Activated CD8-positive, alpha-beta memory T cell treated with anti-CD3 and anti-CD28 coated beads for 36 hours (primary cell): ENCODE measurements at regions not wholly inside any gene's neighbourhood (a gene's known extent, or its start where the extent isn't known, plus 50 kb on each side); places are given as distances from the start of the nearest gene placed in this dataset.
"Not testable (repeated sequence)": the region's sequence is repeated elsewhere in the genome, so short reads cannot be mapped to it uniquely, and the experiment has no call there.

Experiments
- CTCF ChIA-PET: fragments of 350-600 bp; sonication (Branson Sonifier 250); formaldehyde crosslinking; loops from one replicate; lab custom pipeline; 2021; ENCODE audit warnings: antibody characterized with exemption; lab: Charles Lee
- POLR2A ChIA-PET: fragments of 350-600 bp; sonication (Branson Sonifier 250); formaldehyde crosslinking; loops from one replicate; lab custom pipeline; 2021; ENCODE audit warnings: antibody characterized with exemption; lab: Charles Lee

DNA sequence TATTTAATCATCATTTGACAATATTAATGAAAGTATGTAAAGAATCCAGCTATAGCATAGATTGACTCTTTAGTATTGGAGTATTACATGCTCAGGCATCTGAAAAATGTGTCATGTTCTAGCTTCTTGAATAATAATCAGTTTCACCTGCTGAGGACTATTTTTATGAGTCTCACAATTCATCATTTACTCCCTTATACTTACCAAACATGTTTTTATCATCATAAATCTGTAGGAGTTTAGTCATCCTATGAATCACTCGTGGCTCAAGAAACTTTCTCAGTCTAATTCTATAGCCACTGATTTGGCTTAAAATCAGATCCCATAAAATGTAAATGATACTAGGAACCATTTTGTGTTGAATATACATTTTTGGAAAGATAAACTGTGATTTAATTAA is 1616.1 kb downstream of the C4orf33 start:
- ChIA-PET CTCF (no interaction called here), POLR2A (no interaction called here)

DNA sequence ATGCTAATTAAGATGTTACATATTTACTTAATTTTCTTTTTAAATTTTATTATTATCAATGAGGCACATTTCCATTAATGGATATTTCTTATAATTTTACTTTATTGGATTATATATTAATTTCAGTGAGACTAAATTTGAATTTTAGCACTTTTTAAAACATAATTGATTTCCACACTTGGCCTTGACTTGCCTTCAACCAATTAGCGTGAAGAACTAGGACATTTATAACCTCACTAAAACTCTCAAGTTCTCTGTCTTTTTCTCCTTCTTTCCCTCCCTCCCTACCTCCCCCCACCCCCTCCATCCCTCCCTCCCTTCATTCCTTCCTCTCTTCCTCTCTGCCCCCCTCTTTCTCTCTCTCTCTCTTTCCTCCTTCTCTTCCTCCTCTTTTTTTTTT is 1618.1 kb downstream of the C4orf33 start:
- ChIA-PET POLR2A (no interaction called here), CTCF (no interaction called here)

DNA sequence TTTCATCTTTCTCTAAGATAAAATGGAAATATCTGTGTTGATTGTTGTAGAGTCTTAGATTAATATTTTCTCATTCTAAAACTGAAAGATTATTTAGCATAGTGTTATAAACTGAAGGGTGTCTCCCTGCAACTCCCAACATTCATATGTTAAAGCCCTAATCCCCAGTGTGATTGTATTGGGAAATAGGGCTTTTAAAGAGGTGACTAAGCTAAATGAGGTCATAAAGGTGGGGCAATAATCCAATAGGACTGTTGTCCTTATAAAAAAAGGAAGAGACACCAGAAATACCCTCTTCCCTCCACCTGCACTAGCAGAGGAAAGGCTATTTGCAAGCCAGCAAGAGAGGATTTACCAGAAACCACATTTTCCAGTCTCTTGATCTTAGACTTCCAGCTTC is 1626.4 kb downstream of the C4orf33 start:
- ChIA-PET POLR2A (no interaction called here), CTCF (no interaction called here)

DNA sequence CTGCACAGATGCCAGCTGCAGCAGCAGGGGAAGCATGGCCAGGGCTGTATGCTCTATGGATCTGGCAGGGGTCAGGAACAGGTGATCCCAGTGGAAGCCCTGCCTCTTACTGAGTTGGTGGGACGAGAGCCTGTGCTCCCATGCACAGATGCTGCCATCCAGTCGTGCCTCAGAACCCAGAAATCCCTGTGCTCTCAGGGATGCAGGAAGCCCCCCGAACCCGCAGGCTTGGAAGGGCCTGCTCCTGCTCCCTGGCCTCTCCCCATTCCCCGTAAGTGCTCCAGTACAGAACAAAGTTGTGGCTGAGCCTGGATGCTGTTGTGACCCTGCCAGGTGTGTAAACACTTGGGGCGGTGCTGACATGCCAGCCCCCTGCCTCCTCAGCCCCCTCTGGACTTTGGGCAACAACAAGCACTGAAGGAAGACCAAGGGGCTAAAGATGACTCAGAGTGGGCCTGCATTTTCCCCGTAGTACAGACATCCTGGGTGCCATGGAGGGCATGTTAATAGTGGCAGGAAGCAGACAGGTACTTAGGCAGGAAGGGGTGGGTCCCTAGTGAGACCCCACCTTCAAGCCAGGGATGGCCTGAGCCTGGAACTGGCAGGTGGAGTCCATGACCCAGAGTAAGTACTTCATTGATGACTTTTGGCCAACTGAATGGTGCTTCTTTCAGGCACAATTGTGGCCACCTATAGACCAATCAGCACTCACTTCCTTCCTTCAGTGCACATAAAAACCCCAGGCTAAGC is 1640.7 kb downstream of the C4orf33 start:
- CTCF ChIA-PET, result no interaction called here
- POLR2A ChIA-PET, result no interaction called here

DNA sequence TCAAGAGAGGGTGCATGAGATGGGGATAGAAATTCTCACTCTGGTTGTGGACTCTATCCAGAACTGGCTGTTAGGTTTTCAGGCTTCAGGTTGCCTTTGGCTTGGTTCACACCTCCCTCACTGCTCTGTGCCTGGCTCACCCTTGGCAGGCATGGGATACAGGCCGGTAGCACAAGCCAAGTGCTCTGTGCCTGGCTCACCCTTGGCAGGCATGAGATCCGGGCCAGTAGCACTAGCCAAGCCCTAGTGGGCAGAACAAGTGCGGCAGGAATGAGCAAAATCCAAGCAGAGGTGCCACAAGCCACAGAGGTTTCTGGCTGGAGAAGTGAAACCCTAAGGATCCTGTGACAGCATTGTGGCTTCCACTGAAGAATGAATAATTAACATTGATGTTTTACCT is 1642.3 kb downstream of the C4orf33 start:
- ChIA-PET POLR2A (no interaction called here), CTCF (no interaction called here)

DNA sequence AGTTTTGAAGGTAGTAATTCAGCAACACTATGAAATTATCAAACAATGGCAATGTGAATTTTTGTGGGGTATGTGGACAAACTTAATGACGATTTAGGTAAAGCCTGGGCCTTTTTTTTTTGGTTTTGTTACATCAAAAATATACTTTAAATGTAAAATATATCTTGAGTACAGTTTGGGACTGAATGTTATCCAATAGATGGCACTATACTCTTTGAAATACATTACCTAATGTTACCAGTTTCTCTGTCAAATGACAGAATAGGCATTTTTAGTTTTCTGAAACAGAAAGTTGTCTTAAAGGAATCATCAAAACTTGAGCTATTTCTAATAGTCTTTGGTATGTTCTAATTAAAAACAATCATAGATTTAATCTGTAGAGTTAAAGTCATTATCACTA is 1651.9 kb downstream of the C4orf33 start:
- ChIA-PET POLR2A (no interaction called here), CTCF (no interaction called here)

DNA sequence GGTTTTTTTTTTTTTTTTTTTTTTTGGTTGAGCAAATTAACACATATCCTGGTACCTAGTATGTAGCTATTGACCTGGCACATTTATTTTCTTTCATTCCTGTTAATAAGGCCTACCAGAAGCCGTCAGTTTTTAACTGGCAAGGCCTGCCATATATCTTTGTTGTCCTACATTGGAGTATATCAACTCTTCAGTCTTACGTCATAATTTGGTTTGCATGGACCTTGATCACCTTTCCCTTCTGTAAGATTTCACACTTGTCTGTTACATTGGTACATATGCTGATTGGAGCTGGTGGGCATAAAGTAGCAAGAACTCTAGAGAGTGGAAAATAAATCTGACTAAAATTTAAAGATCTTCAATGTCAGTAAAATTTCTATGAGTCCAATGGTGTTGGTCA is 1658.0 kb downstream of the C4orf33 start:
- ChIA-PET POLR2A (no interaction called here), CTCF (no interaction called here)

DNA sequence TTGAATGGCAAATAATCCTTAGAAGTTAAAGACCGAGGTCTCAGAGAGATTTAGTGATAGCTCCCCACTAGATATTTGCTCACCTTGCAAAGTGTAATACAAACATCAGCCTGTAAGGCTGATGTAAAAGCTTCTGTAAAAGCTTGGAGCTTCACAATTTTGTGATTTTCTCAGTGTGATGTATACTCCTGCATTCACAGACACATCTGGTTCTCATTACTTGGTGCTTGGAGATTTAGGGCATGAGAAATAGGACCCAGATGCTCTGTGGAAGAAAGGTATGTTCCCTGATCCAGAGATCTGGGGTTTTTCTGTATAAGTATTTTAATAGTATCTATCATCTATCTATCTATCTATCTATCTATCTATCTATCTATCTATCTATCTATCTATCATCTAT is 1664.3 kb downstream of the C4orf33 start:
- ChIA-PET CTCF (no interaction called here), POLR2A (no interaction called here)

DNA sequence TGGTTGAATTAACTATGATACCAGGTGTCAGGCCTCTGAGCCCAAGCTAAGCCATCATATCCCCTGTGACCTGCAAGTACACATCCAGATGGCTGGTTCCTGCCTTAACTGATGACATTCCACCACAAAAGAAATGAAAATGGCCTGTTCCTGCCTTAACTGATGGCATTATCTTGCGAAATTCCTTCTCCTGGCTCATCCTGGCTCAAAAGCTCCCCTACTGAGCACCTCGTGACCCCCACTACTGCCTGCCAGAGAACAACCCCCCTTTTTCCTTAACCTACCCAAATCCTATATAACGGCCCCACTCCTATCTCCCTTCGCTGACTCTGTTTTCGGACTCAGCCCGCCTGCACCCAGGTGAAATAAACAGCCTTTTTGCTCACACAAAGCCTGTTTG is 1671.4 kb downstream of the C4orf33 start:
- POLR2A ChIA-PET, CTCF ChIA-PET: not testable (repeated sequence)

DNA sequence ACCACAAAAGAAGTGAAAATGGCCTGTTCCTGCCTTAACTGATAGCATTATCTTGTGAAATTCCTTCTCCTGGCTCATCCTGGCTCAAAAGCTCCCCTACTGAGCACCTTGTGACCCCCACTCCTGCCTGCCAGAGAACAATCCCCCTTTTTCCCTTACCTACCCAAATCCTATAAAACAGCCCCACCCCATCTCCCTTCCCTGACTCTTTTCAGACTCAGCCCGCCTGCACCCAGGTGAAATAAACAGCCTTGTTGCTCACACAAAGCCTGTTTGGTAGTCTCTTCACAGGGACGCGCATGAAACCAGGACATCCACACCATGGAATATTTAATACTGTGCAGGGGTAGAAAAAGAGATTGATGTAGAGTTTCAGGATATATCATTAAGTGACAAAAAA is 1677.0 kb downstream of the C4orf33 start:
- CTCF ChIA-PET, POLR2A ChIA-PET: not testable (repeated sequence)

DNA sequence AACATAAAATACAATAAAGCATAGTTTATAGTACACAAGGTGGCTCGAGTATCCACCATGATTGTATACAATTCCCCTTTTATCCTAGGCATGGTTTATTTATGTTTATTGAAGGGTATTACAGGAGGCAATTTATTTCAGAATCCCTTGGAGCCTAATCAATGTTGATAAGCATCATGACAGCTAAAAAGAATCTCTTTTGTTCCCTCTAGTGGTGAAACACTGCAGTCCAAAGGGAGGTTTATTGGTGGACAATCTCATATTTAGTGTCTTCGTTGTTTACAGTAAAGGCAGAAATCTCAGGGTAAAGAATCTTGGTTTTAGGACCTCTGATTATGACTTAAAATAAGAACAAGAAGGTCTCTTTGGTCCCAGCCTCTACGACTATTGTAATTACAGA is 1712.5 kb downstream of the C4orf33 start:
- POLR2A ChIA-PET, result no interaction called here
- CTCF ChIA-PET, result no interaction called here

DNA sequence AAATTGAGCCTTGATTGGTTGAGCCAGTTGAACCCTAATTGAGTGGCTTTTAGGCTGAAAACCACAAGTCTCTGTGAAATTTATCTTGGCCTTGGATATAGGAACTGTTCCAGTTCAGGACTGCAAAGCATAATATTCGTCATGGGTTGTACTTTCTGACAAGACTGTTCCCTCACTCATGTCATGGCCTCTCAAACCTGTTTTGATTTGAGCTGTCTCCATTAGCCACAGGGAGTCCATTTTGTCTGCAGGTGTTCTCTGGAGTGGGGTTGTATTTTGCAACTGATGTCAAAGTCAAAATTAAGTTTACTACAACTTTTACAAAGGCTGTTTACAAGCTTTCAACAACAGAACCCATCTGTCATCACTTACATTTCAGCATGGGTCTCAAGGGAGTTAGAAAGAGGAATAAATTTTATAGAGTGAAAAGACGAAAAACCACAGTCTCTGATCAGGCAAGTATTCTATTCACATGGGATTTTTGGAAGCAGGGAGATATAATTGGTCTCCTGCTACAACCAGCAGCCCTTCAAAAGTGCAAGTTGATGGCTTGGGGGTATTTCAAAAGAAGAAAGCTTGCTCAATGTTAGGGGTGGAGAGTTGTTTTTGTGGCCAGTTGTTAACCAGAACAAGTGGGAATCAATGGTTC is 1716.3 kb downstream of the C4orf33 start:
- POLR2A ChIA-PET, result no interaction called here

DNA sequence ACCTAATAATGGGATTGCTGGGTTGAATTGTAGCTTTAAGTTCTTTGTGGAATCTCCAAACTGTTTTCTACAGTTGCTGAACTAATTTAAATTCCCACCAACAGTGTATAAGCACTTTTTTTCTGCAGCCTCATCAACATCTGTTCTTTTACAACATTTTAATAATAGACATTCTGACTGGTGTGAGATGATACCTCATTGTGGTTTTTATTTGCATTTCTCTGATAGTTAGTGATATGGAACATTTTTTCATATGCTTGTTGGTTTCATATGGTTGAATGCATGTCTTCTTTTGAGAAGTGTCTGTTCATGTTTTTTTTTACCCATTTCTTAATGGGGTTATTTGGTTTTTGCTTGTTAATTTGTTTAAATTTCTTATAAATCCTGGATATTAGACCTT is 1718.9 kb downstream of the C4orf33 start:
- POLR2A ChIA-PET, result no interaction called here
- CTCF ChIA-PET, result no interaction called here

More for the DNA sequence above, 1716.3 kb downstream of the C4orf33 start:
- CTCF ChIA-PET, result no interaction called here

DNA sequence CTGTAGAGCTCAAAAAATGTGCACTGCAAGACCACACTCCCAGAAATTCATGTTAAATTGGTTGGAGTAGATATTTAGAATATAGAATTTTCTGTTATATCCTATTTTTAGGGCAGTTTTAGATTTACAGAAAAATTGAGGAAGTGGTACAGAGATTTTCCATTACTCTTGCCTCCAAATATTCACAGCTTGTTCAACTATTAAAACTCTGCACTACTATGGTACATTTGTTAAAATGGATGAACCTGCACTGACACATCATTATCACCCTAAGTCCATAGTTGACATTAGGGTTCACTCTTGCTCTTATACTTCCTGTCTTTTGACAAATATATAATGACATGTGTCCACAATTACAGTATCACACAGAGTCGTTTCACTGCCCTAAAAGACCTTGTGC is 1724.5 kb downstream of the C4orf33 start:
- ChIA-PET POLR2A (no interaction called here), CTCF (no interaction called here)

DNA sequence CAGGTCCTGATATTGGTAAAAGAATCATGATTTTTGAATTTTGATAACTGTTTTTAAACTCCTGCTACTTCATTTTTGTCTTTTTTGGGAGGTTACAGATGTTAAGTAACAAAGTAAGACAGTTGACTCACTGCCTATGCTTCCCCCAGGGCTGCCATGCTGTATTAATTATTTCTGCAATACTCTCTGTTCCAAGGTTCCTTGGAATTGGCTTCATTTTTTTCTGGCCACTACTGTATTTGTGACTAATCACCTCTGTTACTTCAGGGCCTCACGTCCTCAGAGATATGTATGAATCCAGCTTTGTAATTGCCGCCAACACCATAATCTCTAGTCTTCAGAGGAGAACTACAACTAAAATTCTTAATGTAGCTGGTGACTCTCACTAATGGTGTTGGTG is 1729.3 kb downstream of the C4orf33 start:
- POLR2A ChIA-PET, result no interaction called here
- CTCF ChIA-PET, result no interaction called here

DNA sequence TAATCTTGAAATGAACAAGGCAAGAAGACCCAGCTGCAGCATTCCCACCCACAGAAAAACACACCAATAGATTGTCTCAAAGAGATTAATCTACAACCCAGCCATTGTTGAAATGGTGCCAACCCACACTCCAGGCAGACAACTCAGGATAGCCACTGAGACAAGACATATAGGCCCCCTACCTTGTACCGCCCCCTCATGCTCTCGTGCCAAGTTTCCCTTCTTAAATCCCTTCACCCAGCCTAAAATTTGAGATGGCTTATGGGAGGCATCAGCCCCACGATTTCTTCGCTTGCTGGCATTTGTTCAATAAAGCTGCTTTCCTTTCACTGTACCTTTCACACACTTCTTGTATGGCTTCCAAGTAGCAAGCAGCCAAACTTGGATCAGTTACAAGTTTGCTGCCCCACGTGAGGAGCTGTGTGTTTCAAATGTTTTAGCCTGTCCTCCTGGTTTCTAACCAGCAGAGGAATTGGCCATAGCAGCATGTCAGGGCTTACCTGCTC is 1754.1 kb downstream of the C4orf33 start:
- ChIA-PET POLR2A (no interaction called here), CTCF (no interaction called here)

DNA sequence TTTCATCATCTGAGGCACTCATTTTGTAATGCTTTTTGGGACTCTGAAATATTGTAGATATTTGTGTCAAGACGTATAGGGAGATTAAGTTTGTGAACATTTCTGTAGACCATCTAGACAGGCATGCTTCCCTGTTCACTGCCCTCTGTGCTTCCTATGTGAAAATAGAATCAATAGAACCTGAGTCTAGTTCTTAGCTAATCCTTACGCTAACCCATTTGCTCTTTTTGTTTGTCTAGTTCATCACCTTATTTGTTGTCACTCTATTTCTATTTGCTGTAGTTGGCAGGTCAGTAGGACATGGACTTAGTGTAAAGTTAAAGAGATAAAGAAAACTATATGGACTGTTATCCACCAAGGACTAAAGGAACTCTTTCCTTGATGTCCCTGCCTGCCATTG is 1755.2 kb downstream of the C4orf33 start:
- POLR2A ChIA-PET, result no interaction called here
- CTCF ChIA-PET, result no interaction called here

DNA sequence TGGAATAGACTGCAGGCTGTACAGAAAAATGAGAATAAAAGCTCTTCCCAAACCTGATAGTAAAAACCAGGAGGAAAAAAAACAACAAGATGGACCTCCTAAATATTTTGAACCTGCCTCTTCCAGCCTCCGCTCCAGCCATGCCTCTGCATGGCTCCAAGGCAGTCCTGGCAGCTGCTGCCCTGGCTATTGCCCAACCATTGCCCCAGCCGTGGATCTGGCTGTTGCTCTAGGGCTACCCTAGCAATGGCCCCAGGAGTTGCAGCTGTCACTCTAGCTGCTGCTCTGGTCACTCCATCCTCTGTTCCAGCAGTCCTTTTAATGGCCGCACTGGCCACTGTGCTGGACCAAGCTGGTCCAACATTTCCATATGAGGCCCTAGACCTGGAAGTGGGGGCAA is 1756.0 kb downstream of the C4orf33 start:
- CTCF ChIA-PET, result no interaction called here
- POLR2A ChIA-PET, result no interaction called here

DNA sequence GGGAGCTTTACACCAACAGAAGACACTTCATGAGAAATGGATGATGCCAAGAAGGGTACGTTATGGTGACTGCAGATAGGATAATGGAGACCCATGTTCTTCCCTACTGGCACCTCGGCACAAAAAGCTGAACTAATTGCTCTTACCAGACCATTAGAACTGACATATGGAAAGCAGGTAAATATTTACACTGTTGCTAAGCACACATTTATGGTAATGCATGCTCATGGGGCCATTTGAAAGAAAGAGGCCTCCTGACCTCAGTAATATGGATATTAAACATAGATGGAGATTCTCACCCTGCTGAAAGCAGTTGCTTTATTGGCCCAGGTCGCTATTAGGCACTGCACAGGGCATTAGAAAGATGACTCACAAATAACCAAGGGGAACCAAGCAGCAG is 1759.6 kb downstream of the C4orf33 start:
- ChIA-PET CTCF (no interaction called here), POLR2A (no interaction called here)

DNA sequence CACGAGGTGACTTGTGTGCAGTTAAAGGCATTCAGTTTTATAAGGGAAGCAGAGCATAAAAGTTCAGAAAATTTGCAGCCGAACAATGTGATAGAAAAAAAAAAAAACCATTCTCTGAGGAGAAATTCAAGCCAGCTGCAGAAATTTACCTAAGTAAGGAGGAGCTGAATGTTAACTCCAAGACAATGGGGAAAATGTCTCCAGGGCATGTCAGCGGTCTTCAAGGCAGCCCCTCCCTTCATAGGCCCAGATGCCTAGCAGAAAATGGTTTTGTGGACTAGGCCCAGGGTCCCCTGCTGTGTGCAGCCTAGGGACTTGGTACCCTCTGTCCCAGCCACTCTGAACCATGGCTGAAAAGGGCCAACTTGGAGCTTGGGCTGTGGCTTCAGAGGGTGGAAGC is 1764.0 kb downstream of the C4orf33 start:
- ChIA-PET CTCF (no interaction called here), POLR2A (no interaction called here)

DNA sequence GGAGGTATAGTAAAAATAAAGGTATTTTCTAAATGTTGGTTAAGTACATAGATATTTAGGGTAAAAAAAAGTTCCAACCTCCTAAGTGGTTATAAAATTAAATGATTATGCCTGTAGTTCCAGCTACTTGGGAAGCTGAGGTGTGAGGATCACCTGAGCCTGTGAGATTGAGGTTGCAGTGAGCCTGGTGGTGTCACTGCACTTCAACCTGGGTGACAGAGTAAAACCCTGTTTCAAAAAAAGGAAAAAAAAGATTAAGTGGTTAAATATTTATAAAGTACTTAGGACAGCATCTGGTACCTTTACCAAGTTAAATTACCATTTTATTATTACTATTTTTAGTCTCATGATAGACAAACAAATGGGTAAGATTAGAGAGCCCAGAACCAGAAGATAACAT is 1801.0 kb downstream of the C4orf33 start:
- POLR2A ChIA-PET, result no interaction called here

More for the DNA sequence above, 1801.0 kb downstream of the C4orf33 start:
- CTCF ChIA-PET, result no interaction called here
